Activated T-cell treated with anti-CD3 and anti-CD28 coated beads, Interleukin-2, amount 50 U/mL, for 4 hours (primary cell): ENCODE measurements at regions not wholly inside any gene's neighbourhood (a gene's known extent, or its start where the extent isn't known, plus 50 kb on each side); places are given as distances from the start of the nearest gene placed in this dataset.
A peak's percentile ranks its signal among the peaks of the same experiment; 100 is the strongest.
"Not testable (repeated sequence)": the region's sequence is repeated elsewhere in the genome, so short reads cannot be mapped to it uniquely, and the experiment has no call there.

ENCODE experiments used
- ATAC-seq, 2 donors: fragments of 200-7000 bp; cut with Tn5 transposase; one replicate each; pipeline ENCODE4 v1.10.0; 2021
- DNase-seq: peaks from one replicate; pipeline ENCODE4 v3.0.0-alpha.2; 2020
- H3K27me3 Mint-ChIP-seq: one replicate; pipeline ENCODE4 v1.8.0; 2021; ENCODE audit warnings: low read depth, mixed read lengths
- H3K36me3 Mint-ChIP-seq: one replicate; pipeline ENCODE4 v1.8.0; 2022; ENCODE audit warnings: mixed read lengths; ENCODE audit not compliant: insufficient read depth
- H3K4me1 Mint-ChIP-seq: one replicate; pipeline ENCODE4 v1.8.0; 2021; ENCODE audit warnings: low read depth, mixed read lengths
- H3K4me3 Mint-ChIP-seq: one replicate; pipeline ENCODE4 v1.8.0; 2021; ENCODE audit warnings: mild to moderate bottlenecking, moderate library complexity, mixed read lengths
- H3K9me3 Mint-ChIP-seq: one replicate; pipeline ENCODE4 v1.8.0; 2021; ENCODE audit warnings: mixed read lengths

- no peak overlapping the region for H3K4me3 Mint-ChIP-seq
- H3K9me3 Mint-ChIP-seq, result no peaks in the 10 kb centered on the region
- no peaks in the 10 kb centered on the region for H3K27me3 Mint-ChIP-seq
- ATAC-seq, result no peak
- no peak for DNase-seq
- peaks cover 13% of the 10 kb centered on the region for H3K4me1 Mint-ChIP-seq
- no peaks in the 10 kb centered on the region for H3K36me3 Mint-ChIP-seq
Measured at GRCh38 chr12:19802915-19803314, 363.6 kb downstream of the AEBP2 start.

- Mint-ChIP-seq H3K27me3 (no peaks in the 10 kb centered on the region), H3K4me3 (no peak overlapping the region), H3K4me1 (peaks cover 9% of the 10 kb centered on the region), H3K36me3 (no peaks in the 10 kb centered on the region), H3K9me3 (peaks cover 3% of the 10 kb centered on the region)
- ATAC-seq, result no peak
- no peak for DNase-seq
Measured at GRCh38 chr12:19804737-19805136, 365.4 kb downstream of the AEBP2 start.

- peaks cover 3% of the 10 kb centered on the region for H3K9me3 Mint-ChIP-seq
- no peak for ATAC-seq
- no peaks in the 10 kb centered on the region for H3K27me3 Mint-ChIP-seq
- no peaks in the 10 kb centered on the region for H3K36me3 Mint-ChIP-seq
- no peak for DNase-seq
- no peaks in the 10 kb centered on the region for H3K4me1 Mint-ChIP-seq
- no peak overlapping the region for H3K4me3 Mint-ChIP-seq
Measured at GRCh38 chr12:19808371-19808770, 369.1 kb downstream of the AEBP2 start.

- H3K9me3 Mint-ChIP-seq, result peaks cover 9% of the 10 kb centered on the region
- no peaks in the 10 kb centered on the region for H3K27me3 Mint-ChIP-seq
- no peak for DNase-seq
- H3K36me3 Mint-ChIP-seq, result no peaks in the 10 kb centered on the region
- no peak for ATAC-seq
- no peak overlapping the region for H3K4me3 Mint-ChIP-seq
- H3K4me1 Mint-ChIP-seq, result no peaks in the 10 kb centered on the region
Measured at GRCh38 chr12:19810213-19810612, 370.9 kb downstream of the AEBP2 start.

GRCh38 chr12:19811922-19812321 lies 372.6 kb downstream of the AEBP2 start:
- Mint-ChIP-seq H3K4me3 (no peak overlapping the region), H3K9me3 (peaks cover 9% of the 10 kb centered on the region), H3K27me3 (no peaks in the 10 kb centered on the region), H3K36me3 (no peaks in the 10 kb centered on the region), H3K4me1 (no peaks in the 10 kb centered on the region)
- DNase-seq, result no peak
- ATAC-seq, result no peak

- ATAC-seq (no peak), DNase-seq (no peak)
- H3K4me3 Mint-ChIP-seq, result no peak overlapping the region
- H3K36me3 Mint-ChIP-seq, result no peaks in the 10 kb centered on the region
- H3K9me3 Mint-ChIP-seq, result peaks cover 18% of the 10 kb centered on the region
- H3K4me1 Mint-ChIP-seq, result no peaks in the 10 kb centered on the region
- peaks cover 4% of the 10 kb centered on the region for H3K27me3 Mint-ChIP-seq
Measured at GRCh38 chr12:19819231-19819630, 379.9 kb downstream of the AEBP2 start.

GRCh38 chr12:19822476-19822875 lies 383.2 kb downstream of the AEBP2 start:
- no peaks in the 10 kb centered on the region for H3K36me3 Mint-ChIP-seq

GRCh38 chr12:19823326-19823725 lies 384.0 kb downstream of the AEBP2 start:
- H3K36me3 Mint-ChIP-seq, ATAC-seq, H3K4me3 Mint-ChIP-seq, H3K4me1 Mint-ChIP-seq, DNase-seq, H3K27me3 Mint-ChIP-seq: not testable (repeated sequence)
- H3K9me3 Mint-ChIP-seq, result peaks cover 29% of the 10 kb centered on the region

More at GRCh38 chr12:19822476-19822875, 383.2 kb downstream of the AEBP2 start:
- peaks cover 4% of the 10 kb centered on the region for H3K27me3 Mint-ChIP-seq
- no peak overlapping the region for H3K4me3 Mint-ChIP-seq
- H3K9me3 Mint-ChIP-seq, result peaks cover 29% of the 10 kb centered on the region
- no peak for ATAC-seq
- DNase-seq, result no peak
- no peaks in the 10 kb centered on the region for H3K4me1 Mint-ChIP-seq

GRCh38 chr12:19826980-19827550 lies 387.8 kb downstream of the AEBP2 start:
- Mint-ChIP-seq H3K4me3 (no peak overlapping the region), H3K36me3 (no peaks in the 10 kb centered on the region), H3K4me1 (peaks cover 15% of the 10 kb centered on the region), H3K27me3 (peaks cover 4% of the 10 kb centered on the region), H3K9me3 (peaks cover 29% of the 10 kb centered on the region)
- peak in 1 of 2 donors; percentile 35 for ATAC-seq
- DNase-seq, result no peak

GRCh38 chr12:19829100-19829853 lies 390.0 kb downstream of the AEBP2 start:
- Mint-ChIP-seq H3K9me3 (peaks cover 14% of the 10 kb centered on the region), H3K4me1 (peaks cover 15% of the 10 kb centered on the region), H3K27me3 (no peaks in the 10 kb centered on the region), H3K4me3 (no peak overlapping the region), H3K36me3 (no peaks in the 10 kb centered on the region)
- no peak for DNase-seq
- peak in 1 of 2 donors; percentile 21 for ATAC-seq

GRCh38 chr12:19830446-19830845 lies 391.2 kb downstream of the AEBP2 start:
- no peaks in the 10 kb centered on the region for H3K36me3 Mint-ChIP-seq
- peak in 1 of 2 donors; percentile 33 for ATAC-seq
- no peaks in the 10 kb centered on the region for H3K27me3 Mint-ChIP-seq
- peaks cover 10% of the 10 kb centered on the region for H3K9me3 Mint-ChIP-seq
- no peak overlapping the region for H3K4me3 Mint-ChIP-seq
- no peak for DNase-seq
- H3K4me1 Mint-ChIP-seq, result peaks cover 20% of the 10 kb centered on the region

- Mint-ChIP-seq H3K9me3 (no peaks in the 10 kb centered on the region), H3K4me1 (peaks cover 17% of the 10 kb centered on the region), H3K4me3 (no peak overlapping the region), H3K36me3 (no peaks in the 10 kb centered on the region), H3K27me3 (no peaks in the 10 kb centered on the region)
- DNase-seq (no peak), ATAC-seq (peak; percentile 88 to 91)
Measured at GRCh38 chr12:19833775-19834501, 394.6 kb downstream of the AEBP2 start.

- peaks cover 14% of the 10 kb centered on the region for H3K4me1 Mint-ChIP-seq
- H3K4me3 Mint-ChIP-seq, result no peak overlapping the region
- no peaks in the 10 kb centered on the region for H3K27me3 Mint-ChIP-seq
- H3K9me3 Mint-ChIP-seq, result no peaks in the 10 kb centered on the region
- no peaks in the 10 kb centered on the region for H3K36me3 Mint-ChIP-seq
- ATAC-seq (no peak), DNase-seq (no peak)
Measured at GRCh38 chr12:19834592-19834991, 395.3 kb downstream of the AEBP2 start.

GRCh38 chr12:19836056-19836455 lies 396.8 kb downstream of the AEBP2 start:
- Mint-ChIP-seq H3K36me3 (no peaks in the 10 kb centered on the region), H3K9me3 (no peaks in the 10 kb centered on the region), H3K4me1 (peaks cover 5% of the 10 kb centered on the region), H3K4me3 (no peak overlapping the region), H3K27me3 (no peaks in the 10 kb centered on the region)
- no peak for ATAC-seq
- DNase-seq, result no peak

- Mint-ChIP-seq H3K9me3 (no peaks in the 10 kb centered on the region), H3K36me3 (no peaks in the 10 kb centered on the region), H3K27me3 (no peaks in the 10 kb centered on the region), H3K4me1 (peaks cover 5% of the 10 kb centered on the region), H3K4me3 (no peak overlapping the region)
- DNase-seq (no peak), ATAC-seq (no peak)
Measured at GRCh38 chr12:19836456-19836855, 397.2 kb downstream of the AEBP2 start.
